ENCODE measurements at regions not wholly inside any gene's neighbourhood (a gene's known extent, or its start where the extent isn't known, plus 50 kb on each side); places are given as distances from the start of the nearest gene placed in this dataset.

- TF ChIP-seq MAX (IDR thresholded peaks at IDR 0.05) (no peak), EP300 (IDR thresholded peaks at IDR 0.05; ENCODE audit: borderline replicate concordance) (no peak), REST (IDR thresholded peaks at IDR 0.05; ENCODE audit: low read depth) (no peak), CEBPB (IDR thresholded peaks at IDR 0.05) (no peak), FOXM1 (IDR thresholded peaks at IDR 0.05; ENCODE audit: borderline replicate concordance, low read depth) (no peak), TAF1 (IDR thresholded peaks at IDR 0.05; ENCODE audit: low read depth) (no peak), RAD21 (IDR thresholded peaks at IDR 0.05; ENCODE audit: low read depth) (no peak)
These were observed 61.7 kb upstream of the SPTBN1 start for GRCh38 chr2:54394392-54394791.

Measured in Ishikawa (cell line).